C4-2B (cell line): ENCODE measurements at regions not wholly inside any gene's neighbourhood (a gene's known extent, or its start where the extent isn't known, plus 50 kb on each side); places are given as distances from the start of the nearest gene placed in this dataset.

Experiments
- CTCF ChIP-seq: fragments of 450-650 bp; conservative IDR thresholded peaks from 2 replicates; pipeline ENCODE4 v1.5.1; 2017; ENCODE audit warnings: mild to moderate bottlenecking
- ZFX ChIP-seq: fragments of 450-650 bp; IDR thresholded peaks from 2 replicates; pipeline ENCODE4 v1.6.1; 2017

DNA sequence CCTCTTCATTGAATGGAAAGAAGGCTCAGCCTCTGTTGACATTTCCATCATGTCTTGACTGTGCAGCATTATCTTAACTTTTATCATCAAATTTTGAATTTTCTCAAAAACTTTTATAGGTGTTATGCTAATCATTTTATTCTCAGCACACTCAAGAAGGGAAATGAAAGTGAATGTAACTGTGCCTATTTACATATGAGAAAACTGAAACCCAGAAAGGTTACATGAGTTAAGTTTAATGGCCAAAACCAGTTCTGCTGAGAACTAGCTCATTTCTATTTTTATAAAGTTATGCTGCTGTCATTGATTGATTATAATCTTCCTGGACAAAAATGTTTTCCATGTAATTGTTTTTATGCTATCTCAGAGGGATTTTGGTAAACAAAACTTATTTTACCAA is 618.8 kb upstream of the NRXN1 start:
- TF ChIP-seq CTCF (no peak), ZFX (no peak)
